ENCODE measurements at regions not wholly inside any gene's neighbourhood (a gene's known extent, or its start where the extent isn't known, plus 50 kb on each side); places are given as distances from the start of the nearest gene placed in this dataset.
A peak's percentile ranks its signal among the peaks of the same experiment; 100 is the strongest.

DNA sequence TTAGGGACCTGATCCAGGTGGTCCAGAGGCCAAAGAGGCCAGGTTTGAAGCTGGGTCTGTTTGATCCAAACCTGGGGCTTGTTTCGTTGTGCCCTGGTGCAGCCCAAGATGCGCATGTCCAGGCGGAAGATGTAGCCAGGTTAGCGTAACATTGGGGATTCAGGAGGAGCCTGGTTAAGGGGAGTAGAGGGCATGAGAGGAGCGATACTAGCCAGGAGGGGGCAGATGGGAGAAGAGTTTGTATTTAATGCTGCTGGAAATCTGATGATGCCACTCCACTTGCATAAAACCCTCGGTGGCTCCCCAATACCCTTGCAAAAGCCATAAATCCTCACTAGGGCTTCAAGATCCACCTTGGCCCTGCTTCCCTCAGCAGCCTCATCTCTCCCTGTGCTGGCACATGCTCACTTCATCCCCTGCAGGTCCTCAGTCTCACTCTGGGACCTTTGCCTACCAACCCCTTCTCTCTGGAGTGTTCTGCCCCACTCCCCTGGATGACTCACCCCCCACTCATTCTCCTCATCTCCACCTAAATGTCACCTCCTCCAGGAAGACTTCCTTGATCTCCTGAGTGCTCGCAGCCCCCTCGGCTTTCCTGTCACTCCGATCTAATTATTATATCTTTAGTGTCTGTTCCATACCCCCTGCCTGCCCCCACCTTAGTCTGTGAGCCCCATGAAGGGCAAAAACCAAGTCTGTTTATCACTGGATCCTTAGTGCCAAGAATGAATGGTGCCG, 95.9 kb downstream of the MIAT start:
- Mint-ChIP-seq H3K36me3 (ENCODE audit: low read depth) (peaks cover 4% of the 10 kb centered on the region), H3K4me3 (no peak overlapping the region), H3K27ac (ENCODE audit: unreplicated experiment) (peak overlapping the region; percentile 82), H3K4me1 (peaks cover 49% of the 10 kb centered on the region), H3K27me3 (ENCODE audit: low read depth) (no peaks in the 10 kb centered on the region), H3K9me3 (peaks cover 7% of the 10 kb centered on the region)
- DNase-seq (ENCODE audit: low read depth, low spot score) = no peak
- no peak for TF ChIP-seq CTCF (conservative IDR thresholded peaks at IDR 0.05)

DNA sequence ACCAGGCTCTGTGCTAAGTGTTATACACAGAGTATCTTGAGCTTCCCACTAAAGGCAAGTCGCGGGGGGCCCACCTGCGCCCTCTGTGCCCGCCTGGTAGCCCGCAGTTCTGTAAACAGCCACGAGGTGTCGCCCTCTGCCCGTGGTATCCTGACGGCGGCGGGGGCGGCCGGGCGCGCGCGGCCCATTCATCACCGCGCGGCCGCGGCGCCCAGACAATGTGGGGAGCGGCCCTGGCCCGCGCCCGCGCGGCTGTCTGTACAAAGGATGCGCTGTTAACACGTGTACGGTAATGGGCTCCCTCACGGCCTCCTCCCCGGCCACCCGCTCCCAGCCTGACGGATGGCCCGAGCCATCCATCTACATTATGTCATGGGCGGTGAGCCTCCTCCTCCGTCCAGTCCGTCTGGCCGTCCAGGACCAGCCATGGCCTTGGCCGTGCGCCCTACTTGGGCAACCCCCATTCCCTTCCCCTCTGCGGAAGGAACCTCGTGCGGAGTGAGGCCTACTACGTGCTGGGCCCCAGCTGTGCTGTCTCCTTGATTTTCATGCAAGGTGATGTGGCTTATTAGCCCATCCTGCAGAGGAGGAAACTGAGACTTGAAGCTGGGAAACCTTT, 99.4 kb downstream of the MIAT start:
- H3K36me3 Mint-ChIP-seq (ENCODE audit: low read depth) = peaks cover 4% of the 10 kb centered on the region
- H3K4me1 Mint-ChIP-seq = peaks cover 22% of the 10 kb centered on the region
- H3K4me3 Mint-ChIP-seq = peak overlapping the region; percentile 27
- DNase-seq (ENCODE audit: low read depth, low spot score) = peak; percentile 69
- no peaks in the 10 kb centered on the region for H3K27me3 Mint-ChIP-seq (ENCODE audit: low read depth)
- H3K27ac Mint-ChIP-seq (ENCODE audit: unreplicated experiment) = no peak overlapping the region
- H3K9me3 Mint-ChIP-seq = peaks cover 7% of the 10 kb centered on the region
- peak; percentile 95 for TF ChIP-seq CTCF (conservative IDR thresholded peaks at IDR 0.05)

GRCh38 chr22:26757496-26757895, 100.1 kb downstream of the MIAT start:
- Mint-ChIP-seq H3K36me3 (ENCODE audit: low read depth) (peaks cover 4% of the 10 kb centered on the region), H3K9me3 (peaks cover 7% of the 10 kb centered on the region), H3K4me1 (peaks cover 17% of the 10 kb centered on the region), H3K27ac (ENCODE audit: unreplicated experiment) (no peak overlapping the region), H3K27me3 (ENCODE audit: low read depth) (no peaks in the 10 kb centered on the region), H3K4me3 (no peak overlapping the region)
- no peak for DNase-seq (ENCODE audit: low read depth, low spot score)
- TF ChIP-seq CTCF (conservative IDR thresholded peaks at IDR 0.05) = no peak

GRCh38 chr22:26762503-26763472, 105.4 kb downstream of the MIAT start:
- Mint-ChIP-seq H3K27ac (ENCODE audit: unreplicated experiment) (no peak overlapping the region), H3K9me3 (peaks cover 1% of the 10 kb centered on the region), H3K4me1 (peaks cover 5% of the 10 kb centered on the region), H3K4me3 (no peak overlapping the region), H3K36me3 (ENCODE audit: low read depth) (peaks cover 3% of the 10 kb centered on the region), H3K27me3 (ENCODE audit: low read depth) (no peaks in the 10 kb centered on the region)
- no peak for DNase-seq (ENCODE audit: low read depth, low spot score)
- TF ChIP-seq CTCF (conservative IDR thresholded peaks at IDR 0.05) = no peak

GRCh38 chr22:26763633-26764361, 106.4 kb downstream of the MIAT start:
- no peak overlapping the region for H3K27ac Mint-ChIP-seq (ENCODE audit: unreplicated experiment)
- no peaks in the 10 kb centered on the region for H3K9me3 Mint-ChIP-seq
- H3K27me3 Mint-ChIP-seq (ENCODE audit: low read depth) = no peaks in the 10 kb centered on the region
- no peak for TF ChIP-seq CTCF (conservative IDR thresholded peaks at IDR 0.05)
- no peak overlapping the region for H3K4me3 Mint-ChIP-seq
- DNase-seq (ENCODE audit: low read depth, low spot score) = no peak
- peaks cover 3% of the 10 kb centered on the region for H3K36me3 Mint-ChIP-seq (ENCODE audit: low read depth)
- H3K4me1 Mint-ChIP-seq = peaks cover 11% of the 10 kb centered on the region
